MM.1S (cell line): ENCODE measurements at regions not wholly inside any gene's neighbourhood (a gene's known extent, or its start where the extent isn't known, plus 50 kb on each side); places are given as distances from the start of the nearest gene placed in this dataset.

ENCODE experiments used
- CTCF ChIP-seq: fragments of 300-600 bp; sonication (generic); IDR thresholded peaks from 2 replicates; pipeline ENCODE4 v1.5.1; 2016; ENCODE audit warnings: antibody characterized with exemption, low read length, mixed read lengths
- EZH2 ChIP-seq: fragments of 300-600 bp; sonication (generic); optimal IDR thresholded peaks from 2 replicates; pipeline ENCODE3; 2017; ENCODE audit warnings: low read depth, mild to moderate bottlenecking, antibody characterized with exemption, low read length, mixed read lengths

GRCh38 chr10:2670864-2671263, 396.5 kb upstream of the PFKP start:
- no peak for TF ChIP-seq CTCF
- TF ChIP-seq EZH2, result no peak
